GM18526 (cell line): ENCODE measurements at regions not wholly inside any gene's neighbourhood (a gene's known extent, or its start where the extent isn't known, plus 50 kb on each side); places are given as distances from the start of the nearest gene placed in this dataset.

Experiments
- POLR2A ChIP-seq: IDR thresholded peaks from 3 replicates; pipeline ENCODE4 v1.6.1; 2011; ENCODE audit not compliant: insufficient read length; ENCODE audit errors: extremely low read depth

DNA sequence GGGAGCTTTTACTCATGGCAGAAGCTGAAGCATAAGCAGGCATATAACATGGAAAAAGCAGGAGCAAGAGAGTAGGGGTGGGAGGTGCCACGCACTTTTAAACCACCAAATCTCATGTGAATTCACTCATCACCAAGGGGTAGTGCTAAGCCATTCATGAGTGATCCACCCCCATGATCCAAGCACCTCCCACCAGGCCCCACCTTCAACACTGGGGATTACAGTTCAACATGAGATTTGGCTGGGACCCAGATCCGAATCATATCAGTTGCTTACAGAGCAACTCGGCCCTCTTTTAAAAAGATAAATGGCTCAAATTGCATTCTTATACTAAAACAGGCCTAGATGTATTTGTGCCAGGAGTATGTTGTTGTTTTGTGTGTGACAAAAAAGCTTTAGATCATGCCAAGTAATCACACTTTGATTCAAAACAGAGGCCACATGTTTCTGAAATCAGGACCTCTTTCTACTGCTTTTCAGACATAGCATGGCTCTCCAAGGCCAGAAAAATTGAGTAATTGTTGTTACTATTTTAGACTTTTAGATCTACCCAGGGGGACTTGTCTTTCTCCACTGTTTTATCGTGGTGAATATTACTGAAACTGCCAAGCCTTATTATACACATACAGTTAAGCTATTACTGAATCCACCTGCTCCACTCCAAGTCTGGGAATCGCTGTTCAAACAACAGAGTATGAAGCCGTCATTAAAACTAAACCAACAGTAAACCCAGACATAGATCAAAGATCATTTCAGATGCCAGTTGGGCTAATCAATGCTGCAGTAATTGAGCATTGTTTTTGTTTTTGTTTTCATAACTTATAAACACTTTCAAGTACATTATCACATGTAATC is 163.3 kb downstream of the KCNJ2 start:
- no peak for TF ChIP-seq POLR2A

DNA sequence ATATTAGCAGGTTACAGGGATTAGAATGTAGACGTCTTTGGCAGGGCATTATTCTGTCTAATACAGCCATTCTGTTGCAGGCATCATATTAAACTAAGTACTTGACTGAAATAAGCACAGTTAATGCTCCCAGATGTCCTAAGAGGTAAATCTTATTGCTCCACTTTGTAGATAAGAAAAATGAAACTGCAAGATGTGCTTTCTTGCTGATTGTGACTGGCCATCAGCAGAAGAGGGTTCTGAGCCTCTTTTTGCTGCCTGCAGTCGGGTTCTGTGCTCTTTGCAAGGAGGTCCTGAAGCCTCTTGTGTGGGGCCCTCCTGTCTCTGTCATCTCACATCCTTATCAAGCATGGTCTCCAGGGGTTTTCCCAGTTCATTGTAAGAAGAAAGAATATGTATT is 167.1 kb downstream of the KCNJ2 start:
- TF ChIP-seq POLR2A: no peak

DNA sequence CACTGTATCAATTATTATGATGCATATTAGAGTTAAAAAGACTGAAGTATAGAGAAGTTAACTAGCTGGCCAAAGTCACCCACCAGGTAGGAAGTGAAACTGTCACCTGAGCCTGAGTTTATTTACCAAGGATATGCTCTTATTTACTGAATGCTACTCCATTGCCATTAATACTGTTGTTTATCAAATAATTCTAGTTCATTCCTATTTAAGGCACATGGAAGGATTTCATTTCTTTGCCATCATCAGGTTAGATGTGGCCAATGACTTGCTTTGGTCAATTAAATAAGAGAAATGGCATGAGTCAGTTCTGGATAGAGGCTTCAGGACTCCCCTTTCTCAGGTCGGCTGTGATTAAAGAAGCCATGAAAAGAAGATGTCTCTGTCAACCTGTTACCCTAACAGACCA is 169.6 kb downstream of the KCNJ2 start:
- no peak for TF ChIP-seq POLR2A

- no peak for TF ChIP-seq POLR2A
Measured at GRCh38 chr17:70343114-70343513, 173.8 kb downstream of the KCNJ2 start.

DNA sequence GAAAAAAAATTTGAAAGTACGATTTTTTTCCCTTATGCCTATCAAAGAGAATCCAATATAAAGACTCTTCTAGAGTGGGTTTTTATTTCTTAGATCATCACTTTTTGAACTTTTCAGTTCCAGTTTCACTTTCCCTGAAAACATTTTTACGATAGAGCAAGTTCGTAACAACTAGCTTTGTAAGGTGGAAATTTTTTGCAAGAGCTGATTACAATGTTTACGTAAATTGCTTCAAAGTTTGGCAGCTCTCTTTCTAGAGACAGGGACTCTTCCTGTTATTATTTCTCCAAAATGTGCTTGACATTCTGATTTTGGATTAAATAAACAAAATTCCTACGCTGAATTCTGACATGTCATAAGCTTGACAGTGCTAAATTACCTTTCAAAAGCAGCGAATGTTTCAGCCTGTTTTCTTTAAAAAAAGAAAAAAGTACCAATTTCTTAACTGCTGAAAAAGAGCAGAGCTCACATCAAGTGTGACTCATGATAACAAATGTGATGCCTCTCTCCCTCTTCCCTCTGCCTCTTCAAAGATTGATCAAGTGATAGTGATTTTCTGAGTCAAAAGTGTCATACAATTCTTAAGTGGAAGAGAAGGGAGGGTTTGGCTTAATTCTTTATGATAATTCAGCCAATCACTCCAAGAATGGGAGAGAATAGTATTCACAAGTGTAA is 175.2 kb downstream of the KCNJ2 start:
- no peak for TF ChIP-seq POLR2A

GRCh38 chr17:70345061-70345460 is 175.7 kb downstream of the KCNJ2 start:
- TF ChIP-seq POLR2A: no peak

- TF ChIP-seq POLR2A: no peak
Measured at GRCh38 chr17:70352834-70353233, 183.5 kb downstream of the KCNJ2 start.

GRCh38 chr17:70353408-70354092 is 184.2 kb downstream of the KCNJ2 start:
- no peak for TF ChIP-seq POLR2A

GRCh38 chr17:70355185-70355584 is 185.9 kb downstream of the KCNJ2 start:
- no peak for TF ChIP-seq POLR2A

DNA sequence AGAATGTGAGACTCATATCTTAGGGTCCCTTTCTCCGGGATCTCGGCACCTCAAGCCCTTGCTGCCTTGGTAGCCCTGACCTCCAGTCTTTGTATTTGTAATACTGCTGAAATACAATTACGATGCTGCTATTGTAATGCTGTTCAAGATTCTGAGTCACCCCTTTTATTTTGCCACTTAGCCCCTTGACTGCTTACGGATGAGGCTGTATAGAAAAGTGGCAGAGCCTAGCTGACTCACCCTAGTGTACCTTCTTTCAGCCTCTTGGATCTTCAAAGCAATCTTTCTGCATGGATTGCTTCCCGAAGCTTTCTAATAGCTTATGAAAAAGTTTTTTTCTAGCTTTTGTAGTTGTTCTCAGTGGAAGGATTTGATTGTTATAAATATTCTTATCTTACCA is 187.9 kb downstream of the KCNJ2 start:
- TF ChIP-seq POLR2A: no peak

- no peak for TF ChIP-seq POLR2A
Measured at GRCh38 chr17:70365091-70365583, 195.8 kb downstream of the KCNJ2 start.

DNA sequence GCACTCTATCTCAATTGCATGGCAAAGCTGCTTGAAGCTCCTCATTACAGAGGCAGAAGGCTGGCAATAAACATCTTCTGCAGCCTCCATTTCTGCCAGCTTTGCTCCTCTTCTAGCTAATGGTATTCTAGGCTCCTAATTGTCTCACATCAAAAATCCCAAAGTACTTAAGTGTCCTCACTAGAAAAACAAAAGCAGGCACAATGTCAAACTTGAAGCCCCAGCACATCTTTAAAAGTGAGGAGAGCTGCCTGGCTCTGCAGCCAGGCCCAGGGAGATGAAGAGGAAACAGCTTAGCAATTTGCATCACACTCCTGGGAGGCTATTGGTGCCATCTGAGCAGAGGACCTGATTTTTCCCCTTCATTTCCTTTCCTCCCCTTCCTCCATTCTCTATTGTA is 197.1 kb downstream of the KCNJ2 start:
- TF ChIP-seq POLR2A: no peak

DNA sequence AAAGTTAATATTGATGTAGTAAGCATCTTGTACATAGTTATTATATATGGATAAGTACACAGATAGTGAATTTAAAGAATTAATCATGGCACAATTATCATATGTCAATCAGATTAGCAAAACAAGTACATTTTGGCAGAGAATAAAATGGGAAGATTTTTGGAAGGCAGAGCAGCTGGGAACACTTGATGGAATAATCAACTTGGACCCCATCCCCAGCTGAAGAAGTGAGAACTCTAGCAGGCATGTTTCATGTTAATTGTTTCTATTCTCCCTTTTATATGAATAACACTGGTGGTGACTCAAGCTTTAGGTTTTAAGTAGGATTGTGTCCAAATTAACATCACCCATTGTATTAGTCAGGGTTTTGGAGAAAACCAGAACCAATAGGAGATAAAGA is 198.7 kb downstream of the KCNJ2 start:
- no peak for TF ChIP-seq POLR2A

DNA sequence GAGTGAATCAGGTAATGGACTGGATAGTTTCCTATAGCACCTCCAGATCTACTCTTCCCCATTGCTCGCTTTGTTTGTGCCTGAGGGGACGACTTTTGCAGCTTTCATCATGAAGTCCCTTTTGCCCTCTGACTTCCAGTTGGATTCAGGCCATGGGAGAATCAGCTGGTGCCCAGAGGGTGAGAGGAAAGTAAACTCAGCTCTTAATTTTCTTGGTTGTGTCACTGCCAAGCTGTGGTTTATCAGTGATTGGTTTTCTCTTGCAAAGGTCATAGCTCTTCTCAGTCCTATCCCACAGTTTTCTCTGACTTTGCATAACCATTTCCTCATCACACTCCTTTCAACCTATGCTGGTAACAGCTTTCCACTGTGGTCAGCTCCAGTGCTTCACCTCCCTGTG is 200.1 kb downstream of the KCNJ2 start:
- no peak for TF ChIP-seq POLR2A

- TF ChIP-seq POLR2A: no peak
Measured at GRCh38 chr17:70370816-70371215, 201.5 kb downstream of the KCNJ2 start.

- TF ChIP-seq POLR2A: no peak
Measured at GRCh38 chr17:70373369-70373768, 204.0 kb downstream of the KCNJ2 start.
